GM12878 (cell line): ENCODE measurements at regions not wholly inside any gene's neighbourhood (a gene's known extent, or its start where the extent isn't known, plus 50 kb on each side); places are given as distances from the start of the nearest gene placed in this dataset.

Experiments
- ATAC-seq: fragments of 200-7000 bp; cut with Tn5 transposase; 3 replicates; pipeline ENCODE4 v1.9.1; 2020; ENCODE audit warnings: mild to moderate bottlenecking, moderate library complexity
- BruUV-seq: library from RNA; stranded (reverse); fragments of 400-500 nt; replicated peaks from 2 replicates; lab custom pipeline; 2021; lab: Mats Ljungman, UMichigan
- CTCF ChIA-PET: fragments of 300-600 bp; sonication (Branson Sonifier 250); formaldehyde crosslinking; extraction: SDS; loops from one replicate; lab custom pipeline; 2021; ENCODE audit warnings: inconsistent platforms; lab: Yijun Ruan, JAX
- POLR2A ChIA-PET: fragments of 350-600 bp; formaldehyde crosslinking; extraction: SDS; loops from one replicate; lab custom pipeline; 2021; ENCODE audit warnings: inconsistent platforms; lab: Charles Lee
- RAD21 ChIA-PET: fragments of 300-600 bp; sonication (Branson Sonifier 250); formaldehyde crosslinking; loops from one replicate; lab custom pipeline; 2023; ENCODE audit warnings: antibody characterized with exemption; ENCODE audit not compliant: unreplicated experiment; lab: Charles Lee
- SMC1A ChIA-PET: fragments of 300-600 bp; sonication (Branson Sonifier 250); formaldehyde crosslinking; loops from one replicate; lab custom pipeline; 2023; ENCODE audit not compliant: unreplicated experiment, uncharacterized antibody; lab: Charles Lee
- DNase-seq: peaks from one replicate; pipeline ENCODE4 v3.0.0-alpha.2; 2011; ENCODE audit warnings: low read depth, low spot score
- FAIRE-seq: peaks from 3 replicates; lab custom pipeline; 2011; peaks lifted over from hg19 to GRCh38; lab: Jason Lieb, UNC
- H2AFZ ChIP-seq: 2 replicates; pipeline ENCODE4 v1.6.0; 2011; ENCODE audit warnings: low read depth, low read length, control low read depth; ENCODE audit not compliant: control insufficient read depth
- H3K27ac ChIP-seq: 2 replicates; pipeline ENCODE4 v1.5.1; 2011; ENCODE audit warnings: control low read depth; ENCODE audit not compliant: control insufficient read depth, insufficient read depth
- H3K27me3 ChIP-seq, 2 experiments: replicated peaks in 1 of 2; 2 replicates each; pipeline versions ENCODE4 v1.6.0 to v1.6.1; 2011; ENCODE audit warnings: low read length in 1 of 2; ENCODE audit not compliant: control insufficient read depth in 2 of 2, insufficient read depth in 2 of 2
- H3K36me3 ChIP-seq, 2 experiments: 2 replicates each; pipeline ENCODE4 v1.5.1; 2011; ENCODE audit warnings: low read length in 1 of 2; ENCODE audit not compliant: control insufficient read depth in 2 of 2, insufficient read depth in 2 of 2
- H3K4me1 ChIP-seq: 2 replicates; pipeline ENCODE4 v1.6.1; 2011; ENCODE audit warnings: mild to moderate bottlenecking, low read length, moderate library complexity, mixed read lengths; ENCODE audit not compliant: control insufficient read depth, insufficient read depth
- H3K4me2 ChIP-seq: 2 replicates; pipeline ENCODE4 v1.6.0; 2011; ENCODE audit warnings: control low read depth; ENCODE audit not compliant: control insufficient read depth, insufficient read depth
- H3K4me3 ChIP-seq: fragments of 200-600 bp; sonication (generic); 2 replicates; pipeline ENCODE4 v1.5.1; 2016
- H3K79me2 ChIP-seq: 2 replicates; pipeline ENCODE4 v1.6.0; 2011; ENCODE audit warnings: low read length; ENCODE audit not compliant: control insufficient read depth, insufficient read depth
- H3K9ac ChIP-seq: 2 replicates; pipeline ENCODE4 v1.8.0; 2011; ENCODE audit warnings: low read length, control low read depth, mixed read lengths; ENCODE audit not compliant: control insufficient read depth, insufficient read depth
- H3K9me3 ChIP-seq: replicated peaks from 3 replicates; pipeline ENCODE4 v1.5.1; 2011; ENCODE audit warnings: mild to moderate bottlenecking, low read length; ENCODE audit not compliant: control insufficient read depth, insufficient read depth
- H4K20me1 ChIP-seq: 2 replicates; pipeline ENCODE4 v1.6.0; 2011; ENCODE audit not compliant: control insufficient read depth, insufficient read depth
- ASH2L ChIP-seq: fragments of 300-600, 200-600 bp; sonication (generic); IDR thresholded peaks from 2 replicates; pipeline ENCODE4 v1.6.1; 2017; ENCODE audit warnings: low read depth, mild to moderate bottlenecking, borderline replicate concordance
- BMI1 ChIP-seq: fragments of 450-650 bp; IDR thresholded peaks from 2 replicates; pipeline ENCODE4 v1.6.1; 2016; ENCODE audit warnings: mild to moderate bottlenecking, moderate library complexity, borderline replicate concordance
- IKZF1 ChIP-seq: fragments of 450-650 bp; conservative IDR thresholded peaks from 2 replicates; pipeline ENCODE4 v1.6.1; 2017; ENCODE audit warnings: antibody characterized with exemption, mild to moderate bottlenecking
- IRF4 ChIP-seq: IDR thresholded peaks from 2 replicates; pipeline ENCODE4 v1.6.1; 2011; ENCODE audit warnings: low read depth, low read length
- JUNB ChIP-seq: IDR thresholded peaks from 2 replicates; pipeline ENCODE4 v1.6.1; 2016; ENCODE audit warnings: antibody characterized with exemption, mild to moderate bottlenecking
- JUND ChIP-seq: IDR thresholded peaks from 2 replicates; pipeline ENCODE4 v1.6.1; 2012; ENCODE audit warnings: low read depth, mild to moderate bottlenecking, low read length, improper control_type of control experiment, moderate library complexity
- NRF1 ChIP-seq: conservative IDR thresholded peaks from 2 replicates; pipeline ENCODE4 v1.6.1; 2011; ENCODE audit warnings: mild to moderate bottlenecking, low read depth, low read length, improper control_type of control experiment
- POLR2A ChIP-seq: IDR thresholded peaks from 2 replicates; pipeline ENCODE4 v1.6.1; 2011; ENCODE audit warnings: low read depth, mild to moderate bottlenecking, low read length
- SRF ChIP-seq, 2 experiments: IDR thresholded peaks; 2 replicates each; pipeline ENCODE4 v1.6.1; 2011; ENCODE audit warnings: low read depth in 2 of 2, low read length in 2 of 2, mild to moderate bottlenecking in 1 of 2, moderate library complexity in 1 of 2
- SUZ12 ChIP-seq: fragments of 200-600 bp; sonication (generic); IDR thresholded peaks from one replicate; pipeline ENCODE4 v1.6.1; 2018; ENCODE audit warnings: antibody characterized with exemption, mild to moderate bottlenecking; ENCODE audit not compliant: unreplicated experiment
- in situ Hi-C: fragments of 300-500 bp; cut with MboI; formaldehyde crosslinking; loops from 9 replicates; pipeline ENCODE4 v1.14.3; 2018; ENCODE audit warnings: mixed read lengths
- intact Hi-C: fragments of 100-400 bp; cut with micrococcal nuclease; formaldehyde crosslinking; loops from one replicate; pipeline ENCODE4 v1.14.2; 2022; ENCODE audit not compliant: unreplicated experiment

GRCh38 chr5:143498821-143499220 lies 95.3 kb upstream of the NR3C1 start (continued):
- no peak for TF ChIP-seq SUZ12

DNA sequence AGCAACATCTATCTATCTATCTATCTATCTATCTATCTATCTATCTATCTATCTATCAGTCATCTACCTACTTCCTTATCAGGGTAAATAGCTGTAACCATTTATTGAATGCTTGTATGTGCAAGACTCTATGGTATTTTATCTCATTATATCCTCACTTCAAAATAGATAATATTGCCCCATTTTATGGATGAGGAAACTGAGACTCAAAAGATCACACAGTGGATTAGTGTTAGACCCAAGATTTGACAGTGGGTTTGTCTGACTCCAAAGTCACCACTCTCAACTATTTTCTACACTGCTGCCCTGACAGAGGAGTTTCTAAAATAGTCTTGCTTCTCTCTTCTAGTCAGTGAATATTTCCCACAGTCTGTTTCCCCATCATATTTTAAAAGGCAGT lies 94.3 kb upstream of the NR3C1 start:
- Histone ChIP-seq H3K4me3 (no peak overlapping the region), H3K4me2 (no peak overlapping the region), H4K20me1 (no peaks in the 10 kb centered on the region), H3K9ac (no peak overlapping the region), H3K79me2 (no peaks in the 10 kb centered on the region), H3K27ac (no peak overlapping the region), H3K27me3 (no peaks in the 10 kb centered on the region), H3K36me3 (no peaks in the 10 kb centered on the region), H3K4me1 (no peaks in the 10 kb centered on the region), H2AFZ (no peak overlapping the region), H3K9me3 (no peaks in the 10 kb centered on the region)
- FAIRE-seq (no peak), ATAC-seq (no peak), DNase-seq (no peak)
- in situ Hi-C loops: no loop called here
- ChIA-PET SMC1A (interaction anchor here (0.8 to 1.2 kb wide), 4 partner anchors 14 to 326 kb away, joined by 3 to 4 read pairs (median 3); no protein-coding TSS in a partner anchor), RAD21 (interaction anchor here (1.0 kb wide), 1 partner anchor 63 kb away, joined by 3 read pairs; no protein-coding TSS in a partner anchor), CTCF (no interaction called here), POLR2A (no interaction called here)
- no TSS peak for BruUV-seq
- intact Hi-C loops: no loop called here
- TF ChIP-seq IRF4: no peak
- no peak for TF ChIP-seq NRF1
- TF ChIP-seq BMI1: no peak
- no peak for TF ChIP-seq POLR2A
- TF ChIP-seq ASH2L: no peak
- TF ChIP-seq JUNB: no peak
- TF ChIP-seq IKZF1: no peak
- no peak for TF ChIP-seq JUND
- no peak for TF ChIP-seq SRF (IDR thresholded peaks at IDR 0.05; ENCODE audit: low read depth in 2 of 2, low read length in 2 of 2)
- TF ChIP-seq, all 136 proteins: peak for 0
